Prostate gland (tissue), 2 donors: ENCODE measurements at regions not wholly inside any gene's neighbourhood (a gene's known extent, or its start where the extent isn't known, plus 50 kb on each side); places are given as distances from the start of the nearest gene placed in this dataset.

Experiments used
- DNase-seq: peaks from one replicate; pipeline ENCODE4 v3.0.0-alpha.2; 2019; ENCODE audit warnings: low spot score
- H3K27ac ChIP-seq, 2 donors: fragments of 200-600 bp; sonication (generic); 2 replicates each; pipeline ENCODE4 v1.5.1; 2017 to 2019
- H3K27me3 ChIP-seq: fragments of 200-600 bp; sonication (generic); replicated peaks from 2 replicates; pipeline ENCODE4 v1.5.1; 2019; ENCODE audit not compliant: insufficient read depth
- H3K36me3 ChIP-seq, 2 donors: fragments of 200-600 bp; sonication (generic); 1 replicate in 1 of 2; 2 replicates in 1 of 2; pipeline versions ENCODE4 v1.5.1 to v1.8.1; 2017 to 2019
- H3K4me1 ChIP-seq: fragments of 200-600 bp; sonication (generic); replicated peaks from 2 replicates; pipeline ENCODE4 v1.5.1; 2019
- H3K4me3 ChIP-seq, 2 donors: fragments of 200-600 bp; sonication (generic); 2 replicates each; pipeline ENCODE4 v1.5.1; 2017 to 2019
- H3K9me3 ChIP-seq: fragments of 200-600 bp; sonication (generic); 2 replicates; pipeline ENCODE4 v1.5.1; 2017
- CTCF ChIP-seq, 4 experiments: fragments of 200-600 bp in 2 of 4; fragments of 450-650 bp in 2 of 4; sonication (generic) in 2 of 4; IDR thresholded peaks; 1 replicate in 3 of 4; 2 replicates in 1 of 4; pipeline ENCODE4 v1.5.1; 2016 to 2019; ENCODE audit warnings: antibody characterized with exemption in 4 of 4, mild to moderate bottlenecking in 2 of 4, moderate library complexity in 2 of 4
- POLR2A ChIP-seq: fragments of 450-650 bp; IDR thresholded peaks from one replicate; pipeline ENCODE4 v1.6.1; 2016; ENCODE audit warnings: antibody characterized with exemption, mild to moderate bottlenecking
- POLR2AphosphoS5 ChIP-seq: sonication (generic); formaldehyde crosslinking; IDR thresholded peaks from one replicate; pipeline ENCODE4 v1.6.1; 2017; ENCODE audit warnings: antibody characterized with exemption
- WGBS: methylation state at CpG from one replicate; pipeline ENCODE4 v1.1.5; 2018; 5-methylcytosine and 5-hydroxymethylcytosine counted together
- intact Hi-C: fragments of 100-400 bp; cut with DNase I; formaldehyde crosslinking; loops from one replicate; pipeline ENCODE4 v1.14.2; 2022

GRCh38 chr3:103075282-103075681 lies 640.5 kb downstream of the ZPLD1 start:
- Histone ChIP-seq H3K9me3 (no peaks in the 10 kb centered on the region), H3K4me1 (no peaks in the 10 kb centered on the region), H3K36me3 (no peaks in the 10 kb centered on the region), H3K27me3 (no peaks in the 10 kb centered on the region), H3K27ac (no peak overlapping the region), H3K4me3 (no peak overlapping the region)
- TF ChIP-seq POLR2A (no peak), CTCF (IDR thresholded peaks at IDR 0.05) (no peak), POLR2AphosphoS5 (no peak)
- no peak for DNase-seq
- WGBS = 76% methylated on average over 2 of the region's 2 CpGs
- intact Hi-C loops = no loop called here

- H3K9me3 ChIP-seq = no peaks in the 10 kb centered on the region
These were observed 643.1 kb downstream of the ZPLD1 start for GRCh38 chr3:103077910-103078309.

GRCh38 chr3:103082501-103082900 lies 647.7 kb downstream of the ZPLD1 start:
- 92% methylated on average over 1 of the region's 1 CpG for WGBS
- Histone ChIP-seq H3K9me3 (no peaks in the 10 kb centered on the region), H3K4me1 (no peaks in the 10 kb centered on the region), H3K36me3 (no peaks in the 10 kb centered on the region), H3K4me3 (no peak overlapping the region), H3K27me3 (no peaks in the 10 kb centered on the region), H3K27ac (no peak overlapping the region)
- intact Hi-C loops = no loop called here
- DNase-seq = no peak
- TF ChIP-seq CTCF (IDR thresholded peaks at IDR 0.05) (no peak), POLR2A (no peak), POLR2AphosphoS5 (no peak)

More at GRCh38 chr3:103077910-103078309, 643.1 kb downstream of the ZPLD1 start:
- Histone ChIP-seq H3K27ac (no peak overlapping the region), H3K27me3 (no peaks in the 10 kb centered on the region), H3K4me3 (no peak overlapping the region), H3K36me3 (no peaks in the 10 kb centered on the region), H3K4me1 (no peaks in the 10 kb centered on the region)
- TF ChIP-seq POLR2AphosphoS5 (no peak), POLR2A (no peak), CTCF (IDR thresholded peaks at IDR 0.05) (no peak)
- WGBS = 88% methylated on average over 3 of the region's 3 CpGs
- DNase-seq = no peak
- intact Hi-C loops = no loop called here

GRCh38 chr3:103083848-103084631 lies 649.2 kb downstream of the ZPLD1 start:
- 56% methylated on average over 3 of the region's 3 CpGs for WGBS
- no peaks in the 10 kb centered on the region for H3K36me3 ChIP-seq
- DNase-seq = no peak
- TF ChIP-seq POLR2AphosphoS5 (no peak), POLR2A (no peak), CTCF (IDR thresholded peaks at IDR 0.05) (no peak)
- no peak overlapping the region for H3K27ac ChIP-seq
- H3K4me3 ChIP-seq = no peak overlapping the region
- H3K9me3 ChIP-seq = no peaks in the 10 kb centered on the region
- H3K27me3 ChIP-seq = no peaks in the 10 kb centered on the region
- intact Hi-C loops = no loop called here
- no peaks in the 10 kb centered on the region for H3K4me1 ChIP-seq

- DNase-seq = no peak
- Histone ChIP-seq H3K27me3 (no peaks in the 10 kb centered on the region), H3K9me3 (no peaks in the 10 kb centered on the region), H3K27ac (no peak overlapping the region), H3K4me3 (no peak overlapping the region), H3K36me3 (no peaks in the 10 kb centered on the region), H3K4me1 (no peaks in the 10 kb centered on the region)
- intact Hi-C loops = no loop called here
- TF ChIP-seq CTCF (IDR thresholded peaks at IDR 0.05) (no peak), POLR2AphosphoS5 (no peak)
These were observed 650.6 kb downstream of the ZPLD1 start for GRCh38 chr3:103085465-103085864.
